ENCODE measurements at regions not wholly inside any gene's neighbourhood (a gene's known extent, or its start where the extent isn't known, plus 50 kb on each side); places are given as distances from the start of the nearest gene placed in this dataset.

DNA sequence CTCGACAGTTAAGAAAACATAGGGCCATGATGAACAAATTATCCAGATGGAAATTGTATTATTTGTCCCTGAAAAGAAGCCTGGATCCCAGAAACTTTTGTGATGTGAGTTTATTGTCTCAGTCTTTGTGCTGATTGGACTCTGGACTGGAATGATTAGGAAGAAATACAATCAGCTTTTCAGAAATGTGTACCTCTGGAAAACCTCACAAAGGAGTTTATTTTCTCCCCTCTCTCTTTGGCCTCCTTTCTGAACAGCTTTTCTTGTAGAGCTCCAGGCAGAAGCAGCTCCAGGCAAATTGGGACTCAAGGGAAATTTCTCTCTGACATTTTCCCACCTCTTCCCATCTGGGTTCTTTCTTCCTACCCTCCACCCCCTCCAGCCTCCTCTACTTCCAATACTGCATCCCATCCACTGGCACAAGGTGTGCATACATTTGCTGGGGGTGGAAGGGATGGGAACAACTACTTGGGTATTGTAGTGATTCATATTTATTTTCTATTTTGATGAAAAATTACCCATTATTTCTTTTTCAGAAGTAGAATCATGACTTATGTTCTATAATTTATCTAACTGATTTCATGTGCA, 119.7 kb downstream of the CD47 start:
- DNase-seq (ENCODE audit: low spot score in 2 of 2) (no peak), FAIRE-seq (no peak)

DNA sequence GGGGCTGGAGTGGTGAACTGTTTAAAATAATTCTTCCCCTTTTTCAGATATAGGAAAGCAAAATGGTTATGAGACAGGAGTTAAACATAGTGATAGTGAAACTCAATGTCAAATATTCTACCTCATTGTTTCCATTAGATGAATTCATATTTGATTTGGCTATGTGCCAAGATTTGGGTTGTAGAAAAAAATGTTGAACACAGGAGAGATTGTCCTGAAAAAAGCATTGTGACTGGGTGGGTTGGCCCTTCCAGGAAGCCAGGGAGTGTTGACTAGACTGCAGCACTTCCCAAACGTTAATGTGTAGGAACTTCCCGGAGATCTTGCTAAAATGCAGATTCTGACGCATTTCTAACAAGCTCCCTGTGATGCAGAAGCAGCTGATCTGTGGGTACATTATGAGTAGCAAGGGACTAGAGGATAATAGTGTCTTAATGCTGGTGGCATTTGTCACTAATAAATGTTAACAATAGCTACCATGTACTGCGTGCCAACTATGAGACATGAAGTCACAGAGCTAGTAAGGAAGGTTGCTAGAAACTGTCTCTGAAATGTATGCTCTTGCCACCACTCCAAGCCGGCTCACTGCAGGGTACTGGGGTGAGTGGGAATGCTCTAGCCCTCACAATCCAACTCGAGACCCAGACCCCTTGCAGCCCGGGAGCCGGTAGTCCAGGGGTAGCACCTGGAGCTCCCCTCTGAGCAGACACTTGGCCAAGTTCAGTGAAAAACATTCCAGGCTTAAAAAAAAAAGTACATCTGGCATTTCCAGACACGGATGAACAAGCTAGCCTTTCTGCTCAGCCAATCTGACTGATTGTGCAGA, 120.6 kb downstream of the CD47 start:
- DNase-seq (ENCODE audit: low spot score in 2 of 2) (no peak), FAIRE-seq (no peak)

DNA sequence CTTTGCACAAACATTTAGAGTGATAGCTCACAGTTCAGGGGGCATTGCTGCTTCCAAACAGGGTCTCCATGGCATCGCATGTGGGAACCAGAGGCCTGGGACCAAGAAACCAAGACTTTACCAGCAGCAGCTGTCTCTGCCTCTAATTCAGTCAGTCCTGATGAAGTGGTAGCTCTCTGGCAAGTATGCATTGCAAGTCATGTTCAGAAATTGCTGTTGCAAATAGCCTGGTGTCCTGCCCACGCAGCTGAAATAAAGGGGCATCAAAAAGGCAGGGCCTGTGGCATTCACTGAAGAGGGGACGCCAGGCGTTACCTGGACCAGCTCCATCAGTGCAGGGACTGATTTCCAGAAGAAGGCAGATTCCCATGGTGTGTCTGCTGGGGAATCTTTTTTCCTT, 121.3 kb downstream of the CD47 start:
- DNase-seq (ENCODE audit: low spot score in 2 of 2) (no peak), FAIRE-seq (no peak)

DNA sequence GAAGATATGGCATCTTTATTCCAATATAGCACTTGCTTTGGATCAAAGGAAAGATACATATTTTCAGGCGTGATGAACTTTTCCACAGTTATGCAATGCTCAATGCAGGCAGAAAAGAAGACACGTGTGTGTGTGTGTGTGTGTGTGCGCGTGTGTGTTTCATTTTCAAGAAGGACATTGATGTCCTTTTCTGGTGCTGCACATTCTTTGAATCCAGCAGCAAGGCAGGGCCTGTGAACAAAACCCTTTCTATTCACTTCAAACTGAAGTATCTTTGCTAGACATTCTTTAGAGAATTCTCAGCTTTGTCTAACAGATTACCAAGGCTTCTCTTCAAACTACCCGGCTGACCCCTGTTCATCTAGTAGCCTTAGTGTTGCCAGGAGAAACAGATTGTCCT, 124.6 kb downstream of the CD47 start:
- FAIRE-seq: no peak
- no peak for DNase-seq (ENCODE audit: low spot score in 2 of 2)

- DNase-seq (ENCODE audit: low spot score in 2 of 2): no peak
These were observed 125.6 kb downstream of the CD47 start for GRCh38 chr3:107965136-107965655.

DNA sequence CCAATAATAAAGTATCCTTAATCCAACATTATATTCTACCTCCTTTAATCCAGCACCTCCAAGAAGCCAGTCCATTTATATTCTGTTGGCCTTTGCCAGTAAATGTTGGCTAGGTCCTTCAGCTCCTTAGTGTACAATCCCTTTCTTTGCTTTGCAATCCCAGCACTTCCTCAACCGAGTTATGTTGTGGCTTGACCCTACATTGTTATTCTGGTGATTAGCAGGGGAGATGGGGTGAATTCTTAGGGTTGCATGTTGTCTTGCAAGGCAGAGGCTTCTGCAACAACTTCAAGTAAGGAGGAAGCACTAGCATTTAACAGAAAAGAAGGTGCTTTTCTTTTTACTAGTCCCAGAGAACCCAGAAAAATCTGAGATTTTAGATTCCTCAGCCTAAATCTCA, 127.2 kb downstream of the CD47 start:
- FAIRE-seq: no peak
- no peak for DNase-seq (ENCODE audit: low spot score in 2 of 2)

More at GRCh38 chr3:107965136-107965655, 125.6 kb downstream of the CD47 start:
- no peak for FAIRE-seq

DNA sequence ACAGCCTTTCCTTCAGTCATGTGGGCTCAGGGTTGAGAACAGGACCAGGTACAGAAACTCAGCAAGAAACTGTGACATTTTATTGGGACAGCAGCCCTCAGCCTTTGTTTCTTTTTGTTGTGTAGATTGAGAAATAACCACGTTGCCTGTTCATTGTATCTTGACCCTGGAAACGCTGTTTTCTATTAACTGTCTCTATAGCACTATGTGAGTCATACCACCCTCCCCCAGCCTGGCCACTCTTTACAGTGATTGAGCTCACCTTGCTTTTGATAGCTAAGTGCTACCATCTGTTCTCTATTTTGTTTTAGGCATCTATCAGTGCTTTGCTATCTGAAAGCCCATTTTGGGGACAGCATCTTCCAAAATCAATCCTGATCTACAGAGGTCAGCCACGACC, 127.9 kb downstream of the CD47 start:
- no peak for FAIRE-seq
- no peak for DNase-seq (ENCODE audit: low spot score in 2 of 2)

GRCh38 chr3:107962037-107962436, 128.8 kb downstream of the CD47 start:
- DNase-seq (ENCODE audit: low spot score in 2 of 2) (no peak), FAIRE-seq (no peak)

DNA sequence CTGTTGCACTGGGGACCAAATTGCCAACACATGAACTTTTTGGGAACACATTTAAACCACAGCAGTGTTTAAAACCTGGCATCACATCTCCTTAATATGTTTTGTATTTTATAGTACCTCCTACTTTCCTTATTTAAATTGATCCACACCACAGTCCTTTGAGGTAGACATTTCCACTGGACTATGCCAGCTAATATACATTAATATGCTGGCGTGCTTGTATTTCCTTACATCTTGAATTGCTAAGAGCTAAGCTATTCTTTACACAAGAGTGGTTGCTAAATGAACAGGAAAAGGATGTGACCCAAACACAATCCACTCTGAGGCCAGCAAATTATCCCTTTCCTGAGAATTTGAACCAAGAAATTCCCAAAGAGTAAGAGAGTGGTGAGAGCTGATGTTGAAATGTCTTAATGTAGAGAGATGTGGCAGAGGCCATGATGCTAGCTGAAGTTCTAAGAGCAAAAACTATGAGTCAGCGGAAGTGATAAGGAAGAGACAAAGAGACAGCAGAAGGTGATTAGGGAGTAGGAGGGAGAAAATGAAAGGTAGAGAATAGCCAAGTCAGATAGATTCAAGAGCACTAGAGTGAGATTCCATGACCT, 131.2 kb downstream of the CD47 start:
- FAIRE-seq (no peak), DNase-seq (ENCODE audit: low spot score in 2 of 2) (no peak)

GRCh38 chr3:107958146-107958545, 132.7 kb downstream of the CD47 start:
- DNase-seq (ENCODE audit: low spot score in 2 of 2) (no peak), FAIRE-seq (no peak)

DNA sequence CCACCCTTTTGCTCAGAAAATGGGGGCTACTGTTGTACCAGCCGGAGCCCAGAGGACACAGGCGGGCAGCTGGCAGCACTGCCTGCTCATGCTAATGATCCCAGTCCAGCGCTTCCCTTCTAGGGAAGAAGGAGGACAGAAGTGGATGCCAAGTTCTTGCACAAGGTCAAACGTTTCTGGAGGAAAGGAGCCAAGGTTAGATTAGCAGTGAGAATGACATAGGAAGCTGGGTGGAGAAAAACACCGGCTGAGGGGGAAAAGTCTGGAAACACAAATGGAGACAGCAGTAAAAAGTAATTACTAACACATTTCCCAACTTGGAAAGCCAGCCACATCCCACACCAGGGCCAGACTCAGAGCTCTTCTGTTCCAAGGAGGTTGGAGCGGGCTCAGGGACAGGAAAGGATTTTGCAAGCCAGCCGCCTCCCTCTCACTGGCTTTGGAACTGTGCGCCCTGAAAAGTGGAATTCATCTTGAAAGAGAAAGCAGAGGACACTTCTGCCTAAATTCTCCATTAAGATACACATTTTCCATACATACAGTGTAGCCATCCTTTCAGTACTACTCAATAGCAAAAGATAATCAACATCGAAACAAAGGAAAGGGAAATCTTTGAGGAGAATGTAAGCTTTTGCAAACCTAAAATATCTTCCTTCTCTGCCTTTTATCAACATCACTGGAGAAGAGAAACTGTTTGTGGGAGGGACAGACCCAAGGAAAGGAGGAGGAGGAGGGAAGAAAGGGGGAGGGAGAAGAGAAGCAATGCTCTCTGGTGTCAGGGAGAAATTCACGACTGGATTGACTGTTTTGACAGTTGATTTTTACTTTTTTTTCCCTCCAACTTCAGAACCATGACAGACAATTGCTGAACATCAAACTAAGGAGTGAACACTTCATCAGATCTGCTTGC, 133.6 kb downstream of the CD47 start:
- FAIRE-seq (no peak), DNase-seq (ENCODE audit: low spot score in 2 of 2) (peak in 1 of 2 donors; percentile 12)

DNA sequence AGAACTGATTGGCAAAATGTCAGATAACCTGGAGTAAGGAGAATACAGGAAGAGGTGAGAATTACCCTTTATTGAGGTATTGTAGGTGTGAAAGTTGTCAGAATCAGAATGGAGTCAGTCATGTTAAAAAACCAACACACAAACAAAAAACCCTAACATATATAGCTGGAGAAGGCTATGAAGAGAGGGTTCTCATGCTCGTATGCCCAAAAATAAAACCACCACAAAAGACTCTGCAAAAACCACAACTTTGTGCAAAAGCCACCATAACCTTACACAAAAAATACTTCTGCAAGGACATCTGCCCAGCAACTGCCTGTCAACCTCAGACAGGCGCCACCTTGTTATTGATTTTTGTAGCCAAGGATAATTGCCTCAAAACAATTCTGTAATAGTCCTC, 136.0 kb downstream of the CD47 start:
- DNase-seq (ENCODE audit: low spot score in 2 of 2) (no peak), FAIRE-seq (no peak)

DNA sequence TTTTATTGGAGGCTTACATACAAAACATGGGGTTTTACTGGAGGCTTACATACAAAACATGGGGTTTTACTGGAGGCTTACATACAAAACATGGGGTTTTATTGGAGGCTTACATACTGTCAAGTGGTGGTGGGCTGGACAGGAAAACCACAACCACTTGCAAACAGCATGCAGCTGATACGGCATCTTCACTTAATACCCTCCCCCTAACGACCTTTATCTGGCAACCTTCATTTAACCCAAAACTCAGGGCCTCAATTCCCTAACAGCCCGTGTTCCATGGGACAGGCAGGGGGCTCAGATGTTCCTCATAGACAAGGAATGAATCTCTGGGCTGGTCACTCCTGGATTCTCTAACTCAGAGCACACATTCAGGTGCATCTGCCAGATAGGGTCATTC, 137.1 kb downstream of the CD47 start:
- FAIRE-seq: no peak
- no peak for DNase-seq (ENCODE audit: low spot score in 2 of 2)

GRCh38 chr3:107951126-107951525, 139.7 kb downstream of the CD47 start:
- DNase-seq (ENCODE audit: low spot score in 2 of 2) (no peak), FAIRE-seq (no peak)

- no peak for DNase-seq (ENCODE audit: low spot score in 2 of 2)
- no peak for FAIRE-seq
These were observed 140.4 kb downstream of the CD47 start for GRCh38 chr3:107950417-107950816.

GRCh38 chr3:107949394-107949970, 141.3 kb downstream of the CD47 start:
- DNase-seq (ENCODE audit: low spot score in 2 of 2) (no peak), FAIRE-seq (no peak)

- FAIRE-seq: no peak
- DNase-seq (ENCODE audit: low spot score in 2 of 2): no peak
These were observed 143.6 kb downstream of the CD47 start for GRCh38 chr3:107947203-107947602.

DNA sequence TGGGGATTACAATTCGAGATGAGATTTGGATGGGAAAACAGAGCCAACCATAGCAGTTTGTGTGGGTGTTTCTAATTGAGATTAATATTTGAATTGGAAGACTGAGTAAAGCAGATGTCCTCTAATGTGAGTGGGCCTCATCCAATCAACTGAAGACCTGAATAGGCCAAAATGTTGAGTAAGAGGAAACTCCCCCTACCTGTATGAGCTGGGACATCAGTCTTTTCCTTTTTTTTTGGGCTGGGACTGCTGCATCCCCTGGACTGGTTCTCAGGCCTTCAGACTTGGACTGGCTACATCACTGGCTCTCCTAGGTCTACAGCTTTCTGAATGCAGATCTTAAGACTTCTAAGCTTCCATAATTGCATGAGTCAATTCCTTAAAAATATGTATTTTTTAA, 144.1 kb downstream of the CD47 start:
- FAIRE-seq: no peak
- no peak for DNase-seq (ENCODE audit: low spot score in 2 of 2)

GRCh38 chr3:107945417-107946094, 145.3 kb downstream of the CD47 start:
- DNase-seq (ENCODE audit: low spot score in 2 of 2) (no peak), FAIRE-seq (no peak)
